ENCODE measurements at regions not wholly inside any gene's neighbourhood (a gene's known extent, or its start where the extent isn't known, plus 50 kb on each side); places are given as distances from the start of the nearest gene placed in this dataset.

- DNase-seq (ENCODE audit: low read depth in 4 of 4, low spot score in 2 of 4): no peak
These were observed 403.5 kb downstream of the ZSWIM6 start for GRCh38 chr5:61735531-61735930.

- DNase-seq (ENCODE audit: low read depth in 4 of 4, low spot score in 2 of 4): no peak
These were observed 403.9 kb downstream of the ZSWIM6 start for GRCh38 chr5:61735995-61736394.

GRCh38 chr5:61737301-61737963 is 405.4 kb downstream of the ZSWIM6 start:
- no peak for DNase-seq (ENCODE audit: low read depth in 4 of 4, low spot score in 2 of 4)

- no peak for DNase-seq (ENCODE audit: low read depth in 4 of 4, low spot score in 2 of 4)
These were observed 405.9 kb downstream of the ZSWIM6 start for GRCh38 chr5:61737964-61738340.

- DNase-seq (ENCODE audit: low read depth in 4 of 4, low spot score in 2 of 4): no peak
These were observed 406.4 kb downstream of the ZSWIM6 start for GRCh38 chr5:61738446-61738845.

- DNase-seq (ENCODE audit: low read depth in 4 of 4, low spot score in 2 of 4): no peak
These were observed 412.9 kb downstream of the ZSWIM6 start for GRCh38 chr5:61744690-61745619.

GRCh38 chr5:61746831-61747575 is 414.9 kb downstream of the ZSWIM6 start:
- DNase-seq (ENCODE audit: low read depth in 4 of 4, low spot score in 2 of 4): no peak

DNA sequence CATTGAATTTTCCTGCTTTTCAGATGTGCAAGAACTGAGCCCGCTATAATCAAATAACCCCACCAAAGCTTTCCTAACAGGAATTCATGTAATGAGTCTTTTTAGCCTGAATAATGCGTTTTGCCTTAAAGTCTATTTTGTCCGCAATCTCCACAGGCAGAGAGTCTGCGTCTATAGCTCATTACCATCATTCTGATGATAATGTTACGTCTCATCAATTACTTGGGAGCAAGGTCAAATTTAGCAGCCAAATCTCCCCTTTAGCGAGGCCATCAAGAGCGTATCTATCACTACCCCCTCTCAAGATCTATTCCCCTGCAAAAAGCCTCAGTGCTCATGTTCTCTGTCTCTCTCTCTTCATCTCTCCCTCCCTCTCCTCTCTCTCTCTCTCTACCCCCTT is 416.1 kb downstream of the ZSWIM6 start:
- DNase-seq (ENCODE audit: low read depth in 4 of 4, low spot score in 2 of 4): no peak

GRCh38 chr5:61748651-61749050 is 416.6 kb downstream of the ZSWIM6 start:
- no peak for DNase-seq (ENCODE audit: low read depth in 4 of 4, low spot score in 2 of 4)

DNA sequence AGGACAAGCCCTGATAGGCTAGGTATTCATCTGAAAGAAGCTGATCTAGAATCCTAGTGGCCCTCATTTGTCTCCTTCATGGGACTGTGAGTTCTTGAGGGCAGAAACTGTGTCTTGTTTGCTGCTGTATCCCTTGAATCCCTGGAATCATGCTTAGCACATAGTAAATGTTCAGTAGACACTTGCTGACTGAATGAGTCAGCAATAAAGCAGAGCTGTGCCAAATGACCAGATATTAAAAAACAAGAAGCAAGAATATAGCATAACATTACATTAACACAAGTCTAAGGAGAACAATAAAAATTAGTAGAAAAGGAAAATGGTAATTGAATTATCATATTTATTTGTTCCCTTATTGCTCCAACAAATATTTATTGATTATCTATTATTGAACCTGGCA is 420.5 kb downstream of the ZSWIM6 start:
- no peak for DNase-seq (ENCODE audit: low read depth in 4 of 4, low spot score in 2 of 4)

DNA sequence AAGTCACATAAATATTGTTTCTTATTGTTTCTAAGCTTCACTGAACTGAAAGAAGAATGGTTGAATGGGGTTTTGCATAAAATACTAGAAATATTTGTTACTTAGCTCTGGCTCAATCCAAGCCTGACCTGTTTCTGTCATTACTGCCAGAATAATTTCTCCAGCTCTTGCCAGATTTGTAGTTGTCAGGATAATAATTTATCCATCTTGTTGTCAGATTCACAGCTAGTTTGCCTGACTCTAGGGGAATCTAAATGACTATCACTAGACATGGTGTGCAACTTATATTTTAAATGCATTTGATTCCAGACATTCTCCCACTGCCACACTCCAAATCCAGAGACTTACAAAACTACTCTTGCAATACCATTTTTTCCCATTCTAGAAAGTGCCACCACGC is 422.7 kb downstream of the ZSWIM6 start:
- no peak for DNase-seq (ENCODE audit: low read depth in 4 of 4, low spot score in 2 of 4)

DNA sequence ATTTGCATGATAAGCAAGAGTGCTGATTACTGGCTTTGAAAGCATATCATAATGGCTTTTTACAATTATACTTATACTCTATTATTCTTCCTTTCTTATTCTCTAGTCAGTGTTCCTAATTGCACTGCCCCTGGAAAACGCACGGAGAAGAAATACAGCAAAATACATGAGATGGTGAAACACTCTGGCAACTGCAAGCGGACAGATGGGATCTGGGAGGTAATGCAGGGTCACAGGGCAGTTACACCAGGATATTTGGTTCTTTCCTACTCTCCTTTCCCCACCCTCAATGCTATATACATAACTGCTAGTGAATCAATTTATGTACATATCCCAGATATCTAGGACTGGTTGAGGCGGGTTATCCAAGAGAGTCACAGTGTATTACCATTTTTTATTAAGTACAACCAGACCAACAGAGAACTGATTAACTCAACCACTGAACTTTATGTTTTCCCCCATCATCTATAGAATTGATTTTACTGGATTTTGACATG is 423.7 kb downstream of the ZSWIM6 start:
- DNase-seq (ENCODE audit: low read depth in 4 of 4, low spot score in 2 of 4): no peak

- no peak for DNase-seq (ENCODE audit: low read depth in 4 of 4, low spot score in 2 of 4)
These were observed 426.7 kb downstream of the ZSWIM6 start for GRCh38 chr5:61758711-61759110.

GRCh38 chr5:61765471-61765870 is 433.4 kb downstream of the ZSWIM6 start:
- no peak for DNase-seq (ENCODE audit: low read depth in 4 of 4, low spot score in 2 of 4)

DNA sequence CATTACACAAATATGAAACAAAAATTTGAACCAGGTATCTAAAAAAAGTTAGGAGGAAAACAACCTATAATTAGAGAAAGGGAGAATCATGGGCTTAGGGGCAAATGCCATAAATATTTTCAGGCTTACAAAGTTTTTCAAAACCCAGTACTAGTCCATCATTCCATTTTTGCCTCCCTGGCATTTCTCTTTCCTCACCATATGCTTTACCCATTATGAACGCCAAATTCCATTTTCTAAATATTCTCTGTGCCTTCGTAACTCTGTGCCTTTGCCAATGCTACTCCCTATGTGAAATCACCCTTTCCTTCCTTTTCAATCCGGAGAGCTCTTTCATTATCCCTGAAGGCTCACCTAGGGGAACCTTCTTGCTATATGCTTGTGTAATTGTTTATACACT is 434.1 kb downstream of the ZSWIM6 start:
- no peak for DNase-seq (ENCODE audit: low read depth in 4 of 4, low spot score in 2 of 4)

GRCh38 chr5:61767231-61768080 is 435.4 kb downstream of the ZSWIM6 start:
- DNase-seq (ENCODE audit: low read depth in 4 of 4, low spot score in 2 of 4): no peak

GRCh38 chr5:61768692-61769281 is 436.7 kb downstream of the ZSWIM6 start:
- DNase-seq (ENCODE audit: low read depth in 4 of 4, low spot score in 2 of 4): no peak

GRCh38 chr5:61771062-61771461 is 439.0 kb downstream of the ZSWIM6 start:
- DNase-seq (ENCODE audit: low read depth in 4 of 4, low spot score in 2 of 4): no peak

GRCh38 chr5:61771808-61772207 is 439.8 kb downstream of the ZSWIM6 start:
- no peak for DNase-seq (ENCODE audit: low read depth in 4 of 4, low spot score in 2 of 4)

GRCh38 chr5:61775901-61776300 is 443.8 kb downstream of the ZSWIM6 start:
- DNase-seq (ENCODE audit: low read depth in 4 of 4, low spot score in 2 of 4): no peak
